Endothelial cell of umbilical vein (primary cell): ENCODE measurements at regions not wholly inside any gene's neighbourhood (a gene's known extent, or its start where the extent isn't known, plus 50 kb on each side); places are given as distances from the start of the nearest gene placed in this dataset.

Experiments used
- BruUV-seq: library from RNA; stranded (reverse); fragments of 400-500 nt; replicated peaks from 2 replicates; lab custom pipeline; 2021; lab: Mats Ljungman, UMichigan
- CTCF ChIA-PET: fragments of 300-600, 350-600 bp; sonication (Branson Sonifier 250); formaldehyde crosslinking; loops from one replicate; lab custom pipeline; 2021; ENCODE audit warnings: antibody characterized with exemption, inconsistent platforms; lab: Charles Lee
- POLR2A ChIA-PET: fragments of 300-600, 350-600 bp; sonication (Branson Sonifier 250); formaldehyde crosslinking; loops from one replicate; lab custom pipeline; 2021; ENCODE audit warnings: antibody characterized with exemption, inconsistent platforms; lab: Charles Lee
- DNase-seq: peaks from one replicate; pipeline ENCODE4 v3.0.0-alpha.2; 2011; ENCODE audit warnings: low read depth, low spot score
- FAIRE-seq: peaks from 2 replicates; lab custom pipeline; 2011; peaks lifted over from hg19 to GRCh38; lab: Jason Lieb, UNC
- H2AFZ ChIP-seq: 2 replicates; pipeline ENCODE4 v1.6.0; 2012; ENCODE audit warnings: low read depth, low read length, control low read depth, inconsistent platforms
- H3K27ac ChIP-seq: 2 replicates; pipeline ENCODE4 v1.5.1; 2011; ENCODE audit warnings: low read depth, mild to moderate bottlenecking, control low read depth, low read length, moderate library complexity; ENCODE audit not compliant: insufficient read depth
- H3K27me3 ChIP-seq, 2 experiments: 2 replicates each; pipeline versions ENCODE4 v1.6.0 to v1.6.1; 2011; ENCODE audit warnings: low read length in 2 of 2, mixed read lengths in 1 of 2; ENCODE audit not compliant: control insufficient read depth in 2 of 2, insufficient read depth in 2 of 2
- H3K36me3 ChIP-seq, 2 experiments: 2 replicates in 1 of 2; 3 replicates in 1 of 2; pipeline ENCODE4 v1.5.1; 2011; ENCODE audit warnings: low read length in 2 of 2, mild to moderate bottlenecking in 1 of 2, moderate library complexity in 1 of 2; ENCODE audit not compliant: control insufficient read depth in 2 of 2, insufficient read depth in 2 of 2; ENCODE audit errors: extremely low read depth in 1 of 2
- H3K4me1 ChIP-seq: 3 replicates; pipeline ENCODE4 v1.5.1; 2011; ENCODE audit warnings: mild to moderate bottlenecking, low read length; ENCODE audit not compliant: control insufficient read depth, insufficient read depth; ENCODE audit errors: extremely low read depth
- H3K4me2 ChIP-seq: 2 replicates; pipeline ENCODE4 v1.6.1; 2011; ENCODE audit warnings: low read length, control low read depth, mixed read lengths; ENCODE audit not compliant: insufficient read depth
- H3K4me3 ChIP-seq, 3 experiments: fragments of 200-600 bp in 1 of 3; sonication (generic), shearing (Covaris generic) in 1 of 3; replicated peaks in 1 of 3; 2 replicates each; pipeline ENCODE4 v1.5.1; 2011 to 2016; ENCODE audit warnings: control low read depth in 3 of 3, low read length in 3 of 3, mild to moderate bottlenecking in 2 of 3, inconsistent platforms in 1 of 3, low read depth in 1 of 3, moderate library complexity in 1 of 3; ENCODE audit not compliant: insufficient read depth in 1 of 3
- H3K79me2 ChIP-seq: 2 replicates; pipeline ENCODE4 v1.6.0; 2012; ENCODE audit warnings: low read length, inconsistent platforms; ENCODE audit not compliant: control insufficient read depth, insufficient read depth
- H3K9ac ChIP-seq: replicated peaks from 2 replicates; pipeline ENCODE3; 2011; ENCODE audit warnings: low read length, control low read depth; ENCODE audit not compliant: insufficient read depth; ENCODE audit errors: extremely low read depth
- H3K9me1 ChIP-seq: replicated peaks from 3 replicates; pipeline ENCODE4 v1.6.0; 2011; ENCODE audit warnings: mild to moderate bottlenecking, low read length; ENCODE audit not compliant: control insufficient read depth, insufficient read depth; ENCODE audit errors: extremely low read depth
- H3K9me3 ChIP-seq: replicated peaks from 2 replicates; pipeline ENCODE4 v1.5.1; 2012; ENCODE audit warnings: low read length, inconsistent platforms; ENCODE audit not compliant: control insufficient read depth, insufficient read depth
- H4K20me1 ChIP-seq: replicated peaks from 2 replicates; pipeline ENCODE3; 2011; ENCODE audit warnings: mild to moderate bottlenecking, low read length; ENCODE audit not compliant: control insufficient read depth, insufficient read depth; ENCODE audit errors: extremely low read depth
- CTCF ChIP-seq, 2 donors: IDR thresholded peaks; 1 replicate in 1 of 2; 2 replicates in 1 of 2; pipeline ENCODE4 v1.5.1; 2011; ENCODE audit warnings: low read length in 2 of 2, mild to moderate bottlenecking in 2 of 2, moderate library complexity in 2 of 2, control low read depth in 1 of 2, inconsistent platforms in 1 of 2, low read depth in 1 of 2; ENCODE audit not compliant: insufficient read depth in 1 of 2; ENCODE audit errors: extremely low read depth in 1 of 2
- EZH2 ChIP-seq: IDR thresholded peaks from 2 replicates; pipeline ENCODE4 v1.6.1; 2012; ENCODE audit warnings: borderline replicate concordance, low read depth, mild to moderate bottlenecking, moderate library complexity, low read length, inconsistent platforms; ENCODE audit not compliant: severe bottlenecking
- FOS ChIP-seq: IDR thresholded peaks from 2 replicates; pipeline ENCODE4 v1.6.1; 2011; ENCODE audit warnings: mild to moderate bottlenecking, low read length, moderate library complexity, borderline replicate concordance; ENCODE audit not compliant: insufficient read depth
- JUN ChIP-seq: IDR thresholded peaks from 2 replicates; pipeline ENCODE4 v1.6.1; 2011; ENCODE audit warnings: borderline replicate concordance, low read depth; ENCODE audit not compliant: insufficient read length, insufficient read depth
- MAX ChIP-seq: IDR thresholded peaks from 2 replicates; pipeline ENCODE4 v1.6.1; 2011; ENCODE audit not compliant: insufficient read depth, insufficient read length
- MYC ChIP-seq: IDR thresholded peaks from one replicate; pipeline ENCODE4 v1.6.1; 2011; ENCODE audit warnings: mild to moderate bottlenecking, low read depth, low read length
- POLR2AphosphoS5 ChIP-seq: IDR thresholded peaks from 2 replicates; pipeline ENCODE4 v1.6.1; 2012; ENCODE audit warnings: low read depth, mild to moderate bottlenecking, control low read depth, low read length, moderate library complexity; ENCODE audit not compliant: insufficient read depth
- dilution Hi-C: fragments of 300-500 bp; cut with MboI; formaldehyde crosslinking; loops from one replicate; pipeline ENCODE4 v1.15.0; 2019; ENCODE audit warnings: low sequenced_read_pairs; ENCODE audit not compliant: extremely low pct_ligation_motif_present
- intact Hi-C: fragments of 100-400 bp; cut with micrococcal nuclease; formaldehyde crosslinking; loops from one replicate; pipeline ENCODE4 v1.10.0; 2022

- Histone ChIP-seq H3K79me2 (no peaks in the 10 kb centered on the region), H3K9me1 (no peaks in the 10 kb centered on the region), H4K20me1 (no peaks in the 10 kb centered on the region), H3K27me3 (no peaks in the 10 kb centered on the region), H3K4me3 (no peak overlapping the region), H3K9me3 (no peaks in the 10 kb centered on the region), H3K4me2 (no peak overlapping the region), H2AFZ (no peak overlapping the region), H3K4me1 (no peaks in the 10 kb centered on the region), H3K27ac (no peak overlapping the region), H3K9ac (no peak overlapping the region), H3K36me3 (no peaks in the 10 kb centered on the region)
- POLR2A ChIA-PET, result no interaction called here
- BruUV-seq, result no TSS peak
- CTCF ChIA-PET, result no interaction called here
- DNase-seq, result no peak
- intact Hi-C loops, result no loop called here
- TF ChIP-seq POLR2AphosphoS5, result no peak
- no peak for TF ChIP-seq JUN
- no peak for TF ChIP-seq FOS
- no peak for TF ChIP-seq MYC
- no peak for TF ChIP-seq EZH2
- no peak for TF ChIP-seq CTCF (IDR thresholded peaks at IDR 0.05; ENCODE audit: extremely low read depth in 1 of 2, insufficient read depth in 1 of 2, low read depth in 1 of 2, low read length in 2 of 2)
- TF ChIP-seq MAX, result no peak
- FAIRE-seq, result no peak
- dilution Hi-C loops, result no loop called here
Measured at GRCh38 chr12:22925623-22926022, 300.7 kb downstream of the ETNK1 start.
